ENCODE measurements at regions not wholly inside any gene's neighbourhood (a gene's known extent, or its start where the extent isn't known, plus 50 kb on each side); places are given as distances from the start of the nearest gene placed in this dataset.

- Histone ChIP-seq H3K4me1 (ENCODE audit: insufficient read depth) (peaks cover 8% of the 10 kb centered on the region), H3K27ac (no peak overlapping the region), H4K20me1 (ENCODE audit: insufficient read depth, poor library complexity, severe bottlenecking) (no peaks in the 10 kb centered on the region), H3K9me2 (replicated peaks; ENCODE audit: insufficient read depth) (no peaks in the 10 kb centered on the region), H2AFZ (no peak overlapping the region), H3K27me3 (no peaks in the 10 kb centered on the region), H3K4me3 (no peak overlapping the region), H3K36me3 (replicated peaks; ENCODE audit: insufficient read depth, low read depth) (no peaks in the 10 kb centered on the region), H3K79me2 (no peaks in the 10 kb centered on the region), H3K4me2 (no peak overlapping the region), H3K9me3 (ENCODE audit: low read depth) (no peaks in the 10 kb centered on the region)
- DNase-seq (ENCODE audit: low spot score) = no peak
- WGBS (ENCODE audit: low lambda C conversion rate, missing lambda C conversion rate) = 44% methylated on average over 9 of the region's 9 CpGs
- TF ChIP-seq EZH2 (IDR thresholded peaks at IDR 0.05; ENCODE audit: borderline replicate concordance) (no peak), CTCF (IDR thresholded peaks at IDR 0.05; ENCODE audit: poor library complexity) (no peak), EZH2phosphoT487 (IDR thresholded peaks at IDR 0.05; ENCODE audit: low read depth, severe bottlenecking, unreplicated experiment) (no peak)
Measured at GRCh38 chr5:158054223-158055110, 195.5 kb upstream of the CLINT1 start.

- no peaks in the 10 kb centered on the region for H3K9me3 ChIP-seq (ENCODE audit: low read depth)
- no peak for DNase-seq (ENCODE audit: low spot score)
Measured at GRCh38 chr5:158051036-158051435, 192.1 kb upstream of the CLINT1 start.

GRCh38 chr5:158050421-158050820 is 191.5 kb upstream of the CLINT1 start:
- no peaks in the 10 kb centered on the region for H3K27me3 ChIP-seq
- no peak overlapping the region for H3K27ac ChIP-seq
- no peak overlapping the region for H3K4me2 ChIP-seq
- no peaks in the 10 kb centered on the region for H3K36me3 ChIP-seq (replicated peaks; ENCODE audit: insufficient read depth, low read depth)
- H4K20me1 ChIP-seq (ENCODE audit: insufficient read depth, poor library complexity, severe bottlenecking) = no peaks in the 10 kb centered on the region
- DNase-seq (ENCODE audit: low spot score) = no peak
- no peaks in the 10 kb centered on the region for H3K9me3 ChIP-seq (ENCODE audit: low read depth)
- no peaks in the 10 kb centered on the region for H3K79me2 ChIP-seq
- H2AFZ ChIP-seq = no peak overlapping the region
- TF ChIP-seq CTCF (IDR thresholded peaks at IDR 0.05; ENCODE audit: poor library complexity) = no peak
- no peak for TF ChIP-seq EZH2 (IDR thresholded peaks at IDR 0.05; ENCODE audit: borderline replicate concordance)
- TF ChIP-seq EZH2phosphoT487 (IDR thresholded peaks at IDR 0.05; ENCODE audit: low read depth, severe bottlenecking, unreplicated experiment) = no peak
- H3K4me3 ChIP-seq = no peak overlapping the region
- no peaks in the 10 kb centered on the region for H3K9me2 ChIP-seq (replicated peaks; ENCODE audit: insufficient read depth)
- 65% methylated on average over 2 of the region's 2 CpGs for WGBS (ENCODE audit: low lambda C conversion rate, missing lambda C conversion rate)
- H3K4me1 ChIP-seq (ENCODE audit: insufficient read depth) = peaks cover 8% of the 10 kb centered on the region

More at GRCh38 chr5:158051036-158051435, 192.1 kb upstream of the CLINT1 start:
- no peak overlapping the region for H3K27ac ChIP-seq
- H3K9me2 ChIP-seq (replicated peaks; ENCODE audit: insufficient read depth) = no peaks in the 10 kb centered on the region
- H3K4me3 ChIP-seq = no peak overlapping the region
- H3K4me1 ChIP-seq (ENCODE audit: insufficient read depth) = peaks cover 8% of the 10 kb centered on the region
- no peaks in the 10 kb centered on the region for H3K36me3 ChIP-seq (replicated peaks; ENCODE audit: insufficient read depth, low read depth)
- no peak overlapping the region for H2AFZ ChIP-seq
- H3K4me2 ChIP-seq = no peak overlapping the region
- TF ChIP-seq EZH2 (IDR thresholded peaks at IDR 0.05; ENCODE audit: borderline replicate concordance) (no peak), EZH2phosphoT487 (IDR thresholded peaks at IDR 0.05; ENCODE audit: low read depth, severe bottlenecking, unreplicated experiment) (no peak), CTCF (IDR thresholded peaks at IDR 0.05; ENCODE audit: poor library complexity) (no peak)
- no peaks in the 10 kb centered on the region for H3K79me2 ChIP-seq
- 48% methylated on average over 4 of the region's 4 CpGs for WGBS (ENCODE audit: low lambda C conversion rate, missing lambda C conversion rate)
- H4K20me1 ChIP-seq (ENCODE audit: insufficient read depth, poor library complexity, severe bottlenecking) = no peaks in the 10 kb centered on the region
- no peaks in the 10 kb centered on the region for H3K27me3 ChIP-seq
